H1 (cell line): ENCODE measurements at regions not wholly inside any gene's neighbourhood (a gene's known extent, or its start where the extent isn't known, plus 50 kb on each side); places are given as distances from the start of the nearest gene placed in this dataset.

Experiments
- ASH2L ChIP-seq: fragments of 200-600, 300-600 bp; sonication (generic); IDR thresholded peaks from one replicate; pipeline ENCODE4 v1.7.1; 2017; ENCODE audit warnings: low read length
- HDAC6 ChIP-seq: IDR thresholded peaks from one replicate; pipeline ENCODE4 v1.7.1; 2012; ENCODE audit warnings: low read depth, mild to moderate bottlenecking, inconsistent platforms, low read length, moderate library complexity
- JUN ChIP-seq: IDR thresholded peaks from 2 replicates; pipeline ENCODE4 v1.6.1; 2011; ENCODE audit warnings: low read depth, mild to moderate bottlenecking, improper control_type of control experiment, low read length
- NANOG ChIP-seq: IDR thresholded peaks from 2 replicates; pipeline ENCODE4 v1.6.1; 2011; ENCODE audit warnings: low read length, low read depth, mild to moderate bottlenecking, inconsistent platforms; ENCODE audit not compliant: insufficient read depth, poor library complexity, severe bottlenecking
- POLR2A ChIP-seq, 2 experiments: IDR thresholded peaks; 1 replicate in 1 of 2; 2 replicates in 1 of 2; pipeline ENCODE4 v1.6.1; 2011; ENCODE audit warnings: low read depth in 2 of 2, low read length in 2 of 2, mild to moderate bottlenecking in 2 of 2; ENCODE audit errors: control extremely low read depth in 1 of 2
- POLR2AphosphoS5 ChIP-seq: IDR thresholded peaks from 2 replicates; pipeline ENCODE4 v1.6.1; 2011; ENCODE audit warnings: low read depth, low read length
- TF ChIP-seq, protein P1 (sequence below): IDR thresholded peaks from 2 replicates; pipeline ENCODE4 v1.6.1; 2011; ENCODE audit warnings: low read length, improper control_type of control experiment
- TF ChIP-seq, protein P2 (sequence below), 3 experiments: IDR thresholded peaks; 1 replicate in 2 of 3; 2 replicates in 1 of 3; pipeline versions ENCODE4 v1.5.1 to v1.6.1; 2011; ENCODE audit warnings: low read length in 3 of 3, mild to moderate bottlenecking in 3 of 3, inconsistent platforms in 2 of 3, low read depth in 1 of 3, moderate library complexity in 1 of 3; ENCODE audit not compliant: insufficient read depth in 1 of 3; ENCODE audit errors: control extremely low read depth in 1 of 3
- TF ChIP-seq, protein P3 (sequence below): IDR thresholded peaks from 2 replicates; pipeline ENCODE4 v1.6.1; 2012; ENCODE audit warnings: inconsistent platforms

DNA sequence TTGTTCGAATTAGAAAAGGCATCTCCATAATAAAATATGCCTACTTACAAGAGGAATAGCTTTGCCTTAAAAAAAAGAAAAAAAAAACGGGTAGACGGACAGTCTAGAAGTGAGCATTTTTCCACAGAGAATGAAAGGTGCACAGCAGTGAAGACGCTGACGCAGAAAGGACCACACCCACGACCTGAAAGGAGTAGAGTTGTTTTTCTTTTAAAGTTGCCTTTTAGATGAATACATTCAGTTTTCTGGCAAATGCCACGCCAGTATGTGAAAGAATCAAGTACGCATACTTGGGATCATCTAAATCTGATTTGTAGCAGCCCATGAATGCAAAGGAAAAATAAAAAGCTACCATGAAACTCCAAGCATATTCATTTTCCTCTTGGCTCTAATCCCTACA is 809.2 kb upstream of the SOX11 start:
- TF ChIP-seq, protein P1, sequence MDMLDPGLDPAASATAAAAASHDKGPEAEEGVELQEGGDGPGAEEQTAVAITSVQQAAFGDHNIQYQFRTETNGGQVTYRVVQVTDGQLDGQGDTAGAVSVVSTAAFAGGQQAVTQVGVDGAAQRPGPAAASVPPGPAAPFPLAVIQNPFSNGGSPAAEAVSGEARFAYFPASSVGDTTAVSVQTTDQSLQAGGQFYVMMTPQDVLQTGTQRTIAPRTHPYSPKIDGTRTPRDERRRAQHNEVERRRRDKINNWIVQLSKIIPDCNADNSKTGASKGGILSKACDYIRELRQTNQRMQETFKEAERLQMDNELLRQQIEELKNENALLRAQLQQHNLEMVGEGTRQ = no peak
- TF ChIP-seq HDAC6 (no peak), POLR2AphosphoS5 (no peak), ASH2L (no peak), POLR2A (IDR thresholded peaks at IDR 0.05; ENCODE audit: control extremely low read depth in 1 of 2, low read depth in 2 of 2, low read length in 2 of 2) (no peak), JUN (no peak), NANOG (no peak)
- TF ChIP-seq, protein P2, sequence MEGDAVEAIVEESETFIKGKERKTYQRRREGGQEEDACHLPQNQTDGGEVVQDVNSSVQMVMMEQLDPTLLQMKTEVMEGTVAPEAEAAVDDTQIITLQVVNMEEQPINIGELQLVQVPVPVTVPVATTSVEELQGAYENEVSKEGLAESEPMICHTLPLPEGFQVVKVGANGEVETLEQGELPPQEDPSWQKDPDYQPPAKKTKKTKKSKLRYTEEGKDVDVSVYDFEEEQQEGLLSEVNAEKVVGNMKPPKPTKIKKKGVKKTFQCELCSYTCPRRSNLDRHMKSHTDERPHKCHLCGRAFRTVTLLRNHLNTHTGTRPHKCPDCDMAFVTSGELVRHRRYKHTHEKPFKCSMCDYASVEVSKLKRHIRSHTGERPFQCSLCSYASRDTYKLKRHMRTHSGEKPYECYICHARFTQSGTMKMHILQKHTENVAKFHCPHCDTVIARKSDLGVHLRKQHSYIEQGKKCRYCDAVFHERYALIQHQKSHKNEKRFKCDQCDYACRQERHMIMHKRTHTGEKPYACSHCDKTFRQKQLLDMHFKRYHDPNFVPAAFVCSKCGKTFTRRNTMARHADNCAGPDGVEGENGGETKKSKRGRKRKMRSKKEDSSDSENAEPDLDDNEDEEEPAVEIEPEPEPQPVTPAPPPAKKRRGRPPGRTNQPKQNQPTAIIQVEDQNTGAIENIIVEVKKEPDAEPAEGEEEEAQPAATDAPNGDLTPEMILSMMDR (IDR thresholded peaks at IDR 0.05; ENCODE audit: control extremely low read depth in 1 of 3, insufficient read depth in 1 of 3, low read depth in 1 of 3, low read length in 3 of 3) = no peak
- TF ChIP-seq, protein P3, sequence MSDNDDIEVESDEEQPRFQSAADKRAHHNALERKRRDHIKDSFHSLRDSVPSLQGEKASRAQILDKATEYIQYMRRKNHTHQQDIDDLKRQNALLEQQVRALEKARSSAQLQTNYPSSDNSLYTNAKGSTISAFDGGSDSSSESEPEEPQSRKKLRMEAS = no peak
